ENCODE measurements at regions not wholly inside any gene's neighbourhood (a gene's known extent, or its start where the extent isn't known, plus 50 kb on each side); places are given as distances from the start of the nearest gene placed in this dataset.

- H3K4me3 ChIP-seq (ENCODE audit: low read depth, low read length) = no peak overlapping the region
- TF ChIP-seq, protein P1, sequence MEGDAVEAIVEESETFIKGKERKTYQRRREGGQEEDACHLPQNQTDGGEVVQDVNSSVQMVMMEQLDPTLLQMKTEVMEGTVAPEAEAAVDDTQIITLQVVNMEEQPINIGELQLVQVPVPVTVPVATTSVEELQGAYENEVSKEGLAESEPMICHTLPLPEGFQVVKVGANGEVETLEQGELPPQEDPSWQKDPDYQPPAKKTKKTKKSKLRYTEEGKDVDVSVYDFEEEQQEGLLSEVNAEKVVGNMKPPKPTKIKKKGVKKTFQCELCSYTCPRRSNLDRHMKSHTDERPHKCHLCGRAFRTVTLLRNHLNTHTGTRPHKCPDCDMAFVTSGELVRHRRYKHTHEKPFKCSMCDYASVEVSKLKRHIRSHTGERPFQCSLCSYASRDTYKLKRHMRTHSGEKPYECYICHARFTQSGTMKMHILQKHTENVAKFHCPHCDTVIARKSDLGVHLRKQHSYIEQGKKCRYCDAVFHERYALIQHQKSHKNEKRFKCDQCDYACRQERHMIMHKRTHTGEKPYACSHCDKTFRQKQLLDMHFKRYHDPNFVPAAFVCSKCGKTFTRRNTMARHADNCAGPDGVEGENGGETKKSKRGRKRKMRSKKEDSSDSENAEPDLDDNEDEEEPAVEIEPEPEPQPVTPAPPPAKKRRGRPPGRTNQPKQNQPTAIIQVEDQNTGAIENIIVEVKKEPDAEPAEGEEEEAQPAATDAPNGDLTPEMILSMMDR (IDR thresholded peaks at IDR 0.05; ENCODE audit: insufficient read depth, low read depth, low read length, missing control alignments) = no peak
- DNase-seq (ENCODE audit: low read depth) = no peak
Observed at GRCh38 chr10:131817866-131818509, 82.8 kb upstream of the PPP2R2D start.

GRCh38 chr10:131818510-131819234 lies 82.1 kb upstream of the PPP2R2D start:
- H3K4me3 ChIP-seq (ENCODE audit: low read depth, low read length) = no peak overlapping the region
- TF ChIP-seq, protein P1 (IDR thresholded peaks at IDR 0.05; ENCODE audit: insufficient read depth, low read depth, low read length, missing control alignments) = no peak
- no peak for DNase-seq (ENCODE audit: low read depth)

- TF ChIP-seq, protein P1 (IDR thresholded peaks at IDR 0.05; ENCODE audit: insufficient read depth, low read depth, low read length, missing control alignments) = no peak
- no peak for DNase-seq (ENCODE audit: low read depth)
- H3K4me3 ChIP-seq (ENCODE audit: low read depth, low read length) = no peak overlapping the region
Observed at GRCh38 chr10:131819241-131820072, 81.4 kb upstream of the PPP2R2D start.

DNA sequence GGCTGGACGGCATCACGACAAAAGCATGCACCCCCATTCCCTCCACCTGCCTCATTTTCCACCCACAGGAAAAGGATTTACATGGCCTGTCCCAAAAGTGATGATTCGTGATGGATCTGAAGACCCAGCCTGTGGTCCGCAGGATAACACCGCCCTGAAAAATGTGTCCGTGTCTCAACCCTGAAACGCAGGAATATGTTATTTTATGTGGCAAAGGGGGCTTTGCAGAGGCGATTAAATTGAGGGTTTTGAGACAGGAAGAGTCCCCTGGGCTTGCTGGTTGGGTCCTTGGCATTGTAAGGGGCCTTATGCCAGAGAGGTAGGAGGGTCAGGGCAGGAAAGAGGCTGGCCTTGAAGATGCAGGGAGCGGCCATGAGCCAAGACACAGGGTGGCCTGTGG lies 80.2 kb upstream of the PPP2R2D start:
- TF ChIP-seq, protein P1 (IDR thresholded peaks at IDR 0.05; ENCODE audit: insufficient read depth, low read depth, low read length, missing control alignments) = no peak
- DNase-seq (ENCODE audit: low read depth) = no peak
- no peak overlapping the region for H3K4me3 ChIP-seq (ENCODE audit: low read depth, low read length)

DNA sequence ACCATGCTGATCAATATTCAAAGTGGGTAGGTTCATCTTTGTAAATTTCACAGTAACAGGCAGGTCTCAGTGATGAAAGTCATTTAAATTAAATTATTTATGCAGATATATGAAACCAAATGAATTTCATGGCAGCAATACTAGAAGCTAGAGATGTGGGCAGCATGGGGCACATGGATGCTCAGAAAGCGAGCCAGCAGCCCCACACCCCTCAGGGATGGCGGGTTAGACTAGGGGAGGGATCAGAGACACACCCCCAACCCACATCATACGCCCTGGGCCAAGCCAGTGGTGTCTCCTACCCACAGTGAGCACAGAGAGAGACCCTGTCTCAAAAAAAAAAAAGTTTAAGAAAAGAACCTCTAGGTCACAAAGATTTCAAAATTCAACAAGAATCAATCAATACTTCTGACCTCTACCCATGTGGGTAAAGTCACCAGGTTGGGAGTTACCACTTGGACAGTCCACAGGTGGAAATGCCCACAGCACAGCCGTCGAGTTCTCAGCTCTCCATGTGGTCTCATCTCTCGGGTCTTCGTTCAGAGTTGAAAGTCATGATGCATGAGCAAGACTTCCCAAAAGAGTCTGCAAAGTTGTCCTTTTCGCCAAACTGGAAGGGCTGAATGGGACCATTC lies 79.3 kb upstream of the PPP2R2D start:
- DNase-seq (ENCODE audit: low read depth) = no peak
- no peak overlapping the region for H3K4me3 ChIP-seq (ENCODE audit: low read depth, low read length)

More for the DNA sequence above, 79.3 kb upstream of the PPP2R2D start:
- TF ChIP-seq, protein P1 (IDR thresholded peaks at IDR 0.05; ENCODE audit: insufficient read depth, low read depth, low read length, missing control alignments) = no peak
